GM21423 (cell line): ENCODE measurements at regions not wholly inside any gene's neighbourhood (a gene's known extent, or its start where the extent isn't known, plus 50 kb on each side); places are given as distances from the start of the nearest gene placed in this dataset.
A peak's percentile ranks its signal among the peaks of the same experiment; 100 is the strongest.
"Not testable (repeated sequence)": the region's sequence is repeated elsewhere in the genome, so short reads cannot be mapped to it uniquely, and the experiment has no call there.

Experiments used
- ATAC-seq: cut with Tn5 transposase; IDR thresholded peaks from one replicate; pipeline ENCODE4 v1.9.1; 2021; ENCODE audit warnings: mild to moderate bottlenecking, moderate library complexity; ENCODE audit not compliant: unreplicated experiment

GRCh38 chr2:228602288-228602687 lies 420.8 kb upstream of the SPHKAP start:
- no peak for ATAC-seq

- ATAC-seq = no peak
These were observed 418.8 kb upstream of the SPHKAP start for GRCh38 chr2:228600265-228600664.

GRCh38 chr2:228599781-228600180 lies 418.3 kb upstream of the SPHKAP start:
- no peak for ATAC-seq

- ATAC-seq = no peak
These were observed 417.8 kb upstream of the SPHKAP start for GRCh38 chr2:228599297-228599696.

- ATAC-seq = no peak
These were observed 415.5 kb upstream of the SPHKAP start for GRCh38 chr2:228597032-228597431.

- no peak for ATAC-seq
These were observed 412.5 kb upstream of the SPHKAP start for GRCh38 chr2:228594012-228594411.

- ATAC-seq = no peak
These were observed 411.4 kb upstream of the SPHKAP start for GRCh38 chr2:228592925-228593324.

GRCh38 chr2:228590681-228591080 lies 409.2 kb upstream of the SPHKAP start:
- ATAC-seq = peak; percentile 93

GRCh38 chr2:228589115-228589514 lies 407.6 kb upstream of the SPHKAP start:
- ATAC-seq = no peak

GRCh38 chr2:228581731-228582130 lies 400.2 kb upstream of the SPHKAP start:
- no peak for ATAC-seq

GRCh38 chr2:228575897-228576296 lies 394.4 kb upstream of the SPHKAP start:
- ATAC-seq = no peak

GRCh38 chr2:228568275-228568674 lies 386.8 kb upstream of the SPHKAP start:
- not testable (repeated sequence) for ATAC-seq

GRCh38 chr2:228561816-228562215 lies 380.3 kb upstream of the SPHKAP start:
- ATAC-seq = no peak

GRCh38 chr2:228559774-228560415 lies 378.4 kb upstream of the SPHKAP start:
- no peak for ATAC-seq

GRCh38 chr2:228556717-228557116 lies 375.2 kb upstream of the SPHKAP start:
- ATAC-seq = no peak

- ATAC-seq = no peak
These were observed 368.0 kb upstream of the SPHKAP start for GRCh38 chr2:228549441-228550007.

GRCh38 chr2:228548230-228548629 lies 366.7 kb upstream of the SPHKAP start:
- no peak for ATAC-seq

- ATAC-seq = no peak
These were observed 364.3 kb upstream of the SPHKAP start for GRCh38 chr2:228545748-228546145.

GRCh38 chr2:228545041-228545747 lies 363.7 kb upstream of the SPHKAP start:
- no peak for ATAC-seq

- ATAC-seq = no peak
These were observed 361.6 kb upstream of the SPHKAP start for GRCh38 chr2:228543117-228543516.

- no peak for ATAC-seq
These were observed 360.8 kb upstream of the SPHKAP start for GRCh38 chr2:228542277-228542676.

- ATAC-seq = no peak
These were observed 360.3 kb upstream of the SPHKAP start for GRCh38 chr2:228541789-228542188.
